Adipocyte (in vitro differentiated cells): ENCODE measurements at regions not wholly inside any gene's neighbourhood (a gene's known extent, or its start where the extent isn't known, plus 50 kb on each side); places are given as distances from the start of the nearest gene placed in this dataset.

Experiments used
- DNase-seq: peaks from one replicate; pipeline ENCODE4 v3.0.0-alpha.2; 2015; ENCODE audit warnings: low read depth
- H3K27me3 ChIP-seq: replicated peaks from 2 replicates; pipeline ENCODE4 v1.7.0; 2013; ENCODE audit warnings: mild to moderate bottlenecking, low read length, moderate library complexity; ENCODE audit not compliant: control insufficient read depth, insufficient read depth
- H3K36me3 ChIP-seq: 2 replicates; pipeline ENCODE4 v1.7.0; 2013; ENCODE audit warnings: low read length, mild to moderate bottlenecking, moderate library complexity; ENCODE audit not compliant: control insufficient read depth, insufficient read depth, severe bottlenecking
- H3K4me1 ChIP-seq: 2 replicates; pipeline ENCODE4 v1.7.0; 2013; ENCODE audit warnings: mild to moderate bottlenecking, low read length, moderate library complexity; ENCODE audit not compliant: control insufficient read depth, insufficient read depth
- H3K4me3 ChIP-seq: 2 replicates; pipeline ENCODE4 v1.7.0; 2013; ENCODE audit warnings: mild to moderate bottlenecking, low read length, moderate library complexity
- H3K9ac ChIP-seq: 2 replicates; pipeline ENCODE4 v1.7.0; 2013; ENCODE audit warnings: mild to moderate bottlenecking, low read length, moderate library complexity
- H3K9me3 ChIP-seq: 2 replicates; pipeline ENCODE4 v1.7.0; 2013; ENCODE audit warnings: mild to moderate bottlenecking, low read length, moderate library complexity; ENCODE audit not compliant: control insufficient read depth

DNA sequence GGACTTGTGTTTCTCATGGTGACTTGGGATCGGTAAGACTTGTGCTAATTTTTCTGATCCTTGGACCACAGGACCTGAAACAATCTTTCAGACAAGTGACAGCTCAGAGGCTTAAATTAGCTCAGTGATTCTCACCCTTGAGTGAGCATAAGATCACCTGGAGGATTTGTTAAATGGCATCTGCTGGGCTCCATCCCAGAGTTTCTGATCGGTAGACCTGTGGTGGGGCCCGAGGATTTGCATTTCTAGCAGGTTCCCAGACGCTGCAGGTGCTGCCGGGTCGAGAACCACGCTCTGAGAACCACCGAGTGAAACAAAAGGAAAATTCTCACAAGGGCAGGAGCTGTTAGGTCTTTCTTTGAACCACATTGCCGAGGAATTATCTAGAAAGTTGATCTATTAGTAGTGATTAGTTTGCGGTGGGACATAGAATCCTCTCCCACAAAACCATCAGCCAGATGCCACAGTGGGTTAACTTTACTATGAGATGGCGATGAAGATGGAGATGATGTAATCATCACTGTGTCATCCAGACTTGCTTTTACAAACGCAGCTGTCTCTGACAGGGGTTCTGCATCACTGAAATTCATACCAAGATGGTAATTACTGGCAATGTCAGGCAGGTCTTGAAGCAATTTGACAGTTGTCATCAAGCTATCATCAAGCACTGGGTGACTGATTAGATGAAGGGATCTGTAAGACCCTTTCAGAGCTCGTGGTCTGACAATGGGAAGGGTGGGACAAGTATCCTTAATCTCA is 184.0 kb downstream of the AACS start:
- Histone ChIP-seq H3K4me3 (no peak overlapping the region), H3K36me3 (no peaks in the 10 kb centered on the region), H3K9ac (no peak overlapping the region), H3K9me3 (no peaks in the 10 kb centered on the region), H3K4me1 (no peaks in the 10 kb centered on the region), H3K27me3 (peaks cover 17% of the 10 kb centered on the region)
- no peak for DNase-seq

- Histone ChIP-seq H3K36me3 (no peaks in the 10 kb centered on the region), H3K27me3 (peaks cover 18% of the 10 kb centered on the region), H3K4me3 (no peak overlapping the region), H3K4me1 (no peaks in the 10 kb centered on the region), H3K9me3 (no peaks in the 10 kb centered on the region), H3K9ac (no peak overlapping the region)
- no peak for DNase-seq
These were observed 184.7 kb downstream of the AACS start for GRCh38 chr12:125249932-125250331.

DNA sequence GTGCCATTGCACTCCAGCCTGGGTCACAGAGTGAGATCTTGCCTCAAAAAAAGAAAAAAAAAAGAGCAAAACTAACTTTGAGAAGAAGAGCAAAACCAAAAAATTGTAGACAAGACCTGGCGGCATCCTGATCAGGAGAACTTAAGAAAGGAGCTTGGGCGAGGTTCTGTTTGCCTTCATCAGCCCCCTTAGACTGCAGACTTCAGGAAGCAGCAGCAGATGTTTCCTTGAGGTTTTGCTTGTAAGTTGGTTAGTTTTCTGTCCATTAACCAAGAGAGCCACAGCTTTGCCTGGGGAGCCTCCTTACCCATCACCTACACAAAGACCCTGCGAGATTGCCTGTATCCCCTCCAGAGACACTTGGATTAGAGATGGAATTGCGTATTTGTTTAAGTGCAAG is 189.0 kb downstream of the AACS start:
- Histone ChIP-seq H3K9me3 (no peaks in the 10 kb centered on the region), H3K4me3 (no peak overlapping the region), H3K27me3 (peaks cover 17% of the 10 kb centered on the region), H3K9ac (no peak overlapping the region), H3K4me1 (no peaks in the 10 kb centered on the region), H3K36me3 (no peaks in the 10 kb centered on the region)
- DNase-seq: no peak

- no peak for DNase-seq
- Histone ChIP-seq H3K4me3 (no peak overlapping the region), H3K27me3 (peaks cover 17% of the 10 kb centered on the region), H3K36me3 (no peaks in the 10 kb centered on the region), H3K9ac (no peak overlapping the region), H3K4me1 (no peaks in the 10 kb centered on the region), H3K9me3 (peaks cover 2% of the 10 kb centered on the region)
These were observed 189.6 kb downstream of the AACS start for GRCh38 chr12:125254856-125255255.

- no peaks in the 10 kb centered on the region for H3K36me3 ChIP-seq
- H3K4me3 ChIP-seq: no peak overlapping the region
- no peaks in the 10 kb centered on the region for H3K4me1 ChIP-seq
- H3K9ac ChIP-seq: no peak overlapping the region
- no peak for DNase-seq
- H3K9me3 ChIP-seq: peaks cover 3% of the 10 kb centered on the region
- peaks cover 17% of the 10 kb centered on the region for H3K27me3 ChIP-seq
These were observed 190.8 kb downstream of the AACS start for GRCh38 chr12:125255935-125256633.

DNA sequence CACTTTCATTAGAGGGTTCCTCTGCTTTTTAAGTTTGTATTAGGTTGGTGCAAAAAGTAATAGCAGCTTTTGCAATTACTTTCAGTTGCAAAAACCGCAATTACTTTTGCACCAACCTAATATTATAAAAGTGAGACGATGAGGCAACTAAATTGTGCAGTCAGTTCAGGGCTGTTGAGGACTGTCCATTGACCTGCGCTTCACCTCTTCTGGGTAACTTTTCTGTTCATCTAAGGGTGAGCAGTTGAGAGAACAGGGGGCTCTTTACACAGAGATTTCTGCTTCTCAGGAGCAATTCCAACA is 191.3 kb downstream of the AACS start:
- no peak for DNase-seq
- H3K9ac ChIP-seq: no peak overlapping the region
- no peak overlapping the region for H3K4me3 ChIP-seq
- H3K27me3 ChIP-seq: peaks cover 17% of the 10 kb centered on the region
- H3K36me3 ChIP-seq: no peaks in the 10 kb centered on the region
- H3K4me1 ChIP-seq: no peaks in the 10 kb centered on the region
- peaks cover 3% of the 10 kb centered on the region for H3K9me3 ChIP-seq

GRCh38 chr12:125259178-125259867 is 194.1 kb downstream of the AACS start:
- peaks cover 8% of the 10 kb centered on the region for H3K27me3 ChIP-seq
- DNase-seq: no peak
- H3K9ac ChIP-seq: no peak overlapping the region
- no peaks in the 10 kb centered on the region for H3K4me1 ChIP-seq
- H3K4me3 ChIP-seq: no peak overlapping the region
- H3K36me3 ChIP-seq: no peaks in the 10 kb centered on the region
- H3K9me3 ChIP-seq: peaks cover 3% of the 10 kb centered on the region

DNA sequence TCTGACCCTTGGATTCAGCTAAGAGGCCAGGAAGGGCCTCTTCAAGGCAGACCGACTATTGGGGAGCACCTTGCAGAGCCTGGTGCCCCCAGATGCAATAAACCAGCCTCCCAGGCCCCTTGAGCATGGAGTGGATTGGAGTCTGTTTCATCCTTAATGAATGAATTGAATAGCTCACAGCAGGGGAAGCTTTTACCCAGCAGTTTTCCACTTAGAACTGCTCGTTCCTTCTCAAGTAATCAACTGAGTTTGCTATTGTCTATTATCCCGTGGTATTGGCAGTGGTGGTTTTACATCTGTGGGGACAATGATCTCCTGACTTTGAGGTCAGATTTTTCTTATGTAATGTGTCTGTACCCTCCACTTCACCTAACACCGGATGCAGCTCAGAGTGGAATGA is 197.6 kb downstream of the AACS start:
- Histone ChIP-seq H3K9me3 (peaks cover 3% of the 10 kb centered on the region), H3K4me3 (no peak overlapping the region)
- DNase-seq: no peak

DNA sequence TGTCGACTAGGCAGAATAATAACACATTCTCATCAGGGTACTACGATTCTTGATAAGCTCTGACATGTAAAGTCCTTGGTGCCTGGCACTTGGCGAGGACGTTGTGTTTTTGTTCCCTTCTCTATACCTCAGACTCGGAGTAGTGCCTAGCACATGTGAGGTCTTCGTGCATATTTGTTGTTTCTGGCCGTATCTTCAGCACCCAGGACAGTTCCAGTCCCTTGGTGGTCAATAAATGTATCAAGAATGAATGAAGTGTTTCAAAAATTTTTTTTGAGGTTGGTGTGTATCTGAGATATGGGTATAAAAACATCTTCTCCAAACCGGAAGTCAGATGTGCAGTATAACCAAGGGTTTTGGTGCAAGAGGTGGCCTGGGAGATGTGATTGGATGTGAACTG is 198.2 kb downstream of the AACS start:
- Histone ChIP-seq H3K4me3 (no peak overlapping the region), H3K9ac (no peak overlapping the region), H3K4me1 (no peaks in the 10 kb centered on the region), H3K36me3 (no peaks in the 10 kb centered on the region), H3K27me3 (peaks cover 2% of the 10 kb centered on the region), H3K9me3 (peaks cover 3% of the 10 kb centered on the region)
- no peak for DNase-seq

More for the DNA sequence above, 197.6 kb downstream of the AACS start:
- Histone ChIP-seq H3K9ac (no peak overlapping the region), H3K36me3 (no peaks in the 10 kb centered on the region), H3K27me3 (no peaks in the 10 kb centered on the region), H3K4me1 (no peaks in the 10 kb centered on the region)

- no peak overlapping the region for H3K4me3 ChIP-seq
- H3K9ac ChIP-seq: no peak overlapping the region
- DNase-seq: no peak
- H3K36me3 ChIP-seq: no peaks in the 10 kb centered on the region
- H3K9me3 ChIP-seq: no peaks in the 10 kb centered on the region
- H3K27me3 ChIP-seq: peaks cover 2% of the 10 kb centered on the region
- no peaks in the 10 kb centered on the region for H3K4me1 ChIP-seq
These were observed 201.9 kb downstream of the AACS start for GRCh38 chr12:125267114-125267513.

DNA sequence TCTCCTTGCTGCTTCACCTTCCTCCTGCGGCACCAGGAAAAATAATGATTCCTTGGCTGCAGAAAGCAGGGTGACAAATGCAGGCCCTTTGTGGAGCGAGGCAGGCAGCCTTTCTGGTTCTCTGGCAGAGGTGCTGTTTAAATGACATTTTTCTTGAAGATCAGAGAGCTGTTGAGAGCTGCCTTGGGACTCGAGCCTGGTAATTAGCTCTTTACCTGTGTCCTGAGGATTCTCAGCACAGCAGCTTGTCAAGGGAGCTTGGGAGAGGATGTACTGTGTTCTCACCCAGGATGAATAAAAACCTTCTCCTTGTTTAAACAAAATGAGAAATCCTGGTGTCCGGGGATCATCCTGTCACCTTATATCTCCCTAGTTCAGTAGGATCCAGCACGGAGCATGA is 204.0 kb downstream of the AACS start:
- no peak overlapping the region for H3K4me3 ChIP-seq
- no peaks in the 10 kb centered on the region for H3K36me3 ChIP-seq
- H3K4me1 ChIP-seq: no peaks in the 10 kb centered on the region
- H3K9me3 ChIP-seq: no peaks in the 10 kb centered on the region
- H3K27me3 ChIP-seq: peaks cover 2% of the 10 kb centered on the region
- H3K9ac ChIP-seq: no peak overlapping the region
- no peak for DNase-seq
